GM10266 (cell line): ENCODE measurements at regions not wholly inside any gene's neighbourhood (a gene's known extent, or its start where the extent isn't known, plus 50 kb on each side); places are given as distances from the start of the nearest gene placed in this dataset.
"Not testable (repeated sequence)": the region's sequence is repeated elsewhere in the genome, so short reads cannot be mapped to it uniquely, and the experiment has no call there.

Experiments
- DNase-seq: peaks from one replicate; pipeline ENCODE4 v3.0.0; 2012; ENCODE audit errors: extremely low spot score
- CTCF ChIP-seq: IDR thresholded peaks from 2 replicates; pipeline ENCODE4 v1.5.1; 2012; ENCODE audit warnings: mild to moderate bottlenecking, low read depth; ENCODE audit not compliant: control insufficient read depth, insufficient read depth; ENCODE audit errors: missing control alignments

GRCh38 chr7:136272934-136273333 lies 295.8 kb upstream of the MTPN start:
- no peak for DNase-seq
- no peak for TF ChIP-seq CTCF

DNA sequence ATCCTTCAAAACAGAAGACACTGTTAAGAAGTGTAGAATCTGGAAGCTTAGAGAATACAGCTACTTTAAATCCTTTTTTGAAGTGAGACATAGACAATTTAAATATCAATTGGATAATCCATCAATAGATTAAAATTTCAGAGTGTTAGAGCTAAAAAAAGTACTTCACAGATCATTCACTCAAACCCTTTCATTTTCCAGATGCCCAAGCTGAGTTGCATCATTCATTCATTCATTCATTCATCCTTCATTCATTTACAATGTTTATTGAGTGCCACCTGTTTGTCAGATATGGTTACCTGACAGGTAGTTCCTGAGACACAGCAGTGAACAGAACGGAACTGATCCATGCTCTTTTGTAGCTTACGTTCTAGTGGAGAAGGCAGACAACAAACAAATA lies 290.7 kb upstream of the MTPN start:
- DNase-seq: no peak
- TF ChIP-seq CTCF: no peak

DNA sequence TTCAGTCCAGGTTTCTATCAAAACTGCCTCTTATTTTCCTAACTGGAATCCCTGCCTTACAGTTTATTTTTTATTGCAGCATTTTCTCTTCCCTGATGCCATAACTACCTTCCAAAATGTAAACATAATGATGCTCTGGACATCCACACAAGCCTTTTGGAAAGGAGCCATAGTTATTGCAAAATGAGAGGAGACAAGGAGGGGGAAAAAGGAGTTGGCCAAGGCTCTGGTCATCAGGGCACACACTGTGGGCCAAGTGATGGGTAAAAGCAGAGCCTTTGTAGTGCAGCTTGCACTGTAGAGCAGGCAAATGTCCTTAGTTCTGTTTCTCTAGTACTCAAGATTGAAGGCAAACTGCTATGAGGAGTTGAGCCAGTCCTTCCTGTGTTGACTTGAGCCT lies 289.3 kb upstream of the MTPN start:
- DNase-seq: no peak

DNA sequence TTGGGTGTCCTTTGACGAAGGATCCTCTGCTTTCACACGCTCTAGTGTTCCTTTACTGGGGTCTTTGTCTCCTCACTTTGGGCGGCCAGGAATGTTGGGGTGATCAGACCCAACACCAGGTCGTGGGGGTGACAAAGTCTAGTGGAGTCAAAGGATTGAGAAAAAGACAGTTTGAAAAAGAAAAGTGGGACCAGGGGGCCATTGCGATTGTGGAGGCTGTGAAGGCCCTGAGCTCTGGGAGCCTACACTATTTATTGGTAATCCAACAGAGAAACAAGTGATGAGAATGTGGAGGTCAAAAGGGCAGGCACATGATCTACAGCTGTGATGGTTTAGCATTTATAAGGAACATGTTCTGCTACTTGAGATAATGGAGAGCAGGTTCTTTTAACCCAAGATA lies 287.1 kb upstream of the MTPN start:
- DNase-seq: not testable (repeated sequence)

More for the DNA sequence above, 289.3 kb upstream of the MTPN start:
- TF ChIP-seq CTCF: no peak

- DNase-seq: not testable (repeated sequence)
Measured at GRCh38 chr7:136263112-136263860, 286.1 kb upstream of the MTPN start.

DNA sequence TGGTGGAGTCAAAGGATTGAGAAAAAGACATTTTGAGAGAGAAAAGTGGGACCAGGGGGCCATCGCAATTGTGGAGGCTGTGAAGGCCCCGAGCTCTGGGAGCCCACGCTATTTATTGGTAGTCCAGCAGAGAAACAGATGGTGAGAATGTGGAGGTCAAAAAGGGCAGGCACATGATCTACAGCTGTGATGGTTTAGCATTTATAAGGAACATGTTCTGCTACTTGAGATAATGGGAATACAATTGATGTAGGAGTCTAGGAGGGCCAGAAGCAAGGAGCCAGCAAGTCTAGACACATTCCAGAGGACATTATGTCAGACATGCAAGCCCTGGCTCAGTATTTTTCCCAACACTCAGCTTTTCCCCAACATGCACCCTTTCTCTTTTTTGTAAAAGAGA lies 283.4 kb upstream of the MTPN start:
- not testable (repeated sequence) for DNase-seq

DNA sequence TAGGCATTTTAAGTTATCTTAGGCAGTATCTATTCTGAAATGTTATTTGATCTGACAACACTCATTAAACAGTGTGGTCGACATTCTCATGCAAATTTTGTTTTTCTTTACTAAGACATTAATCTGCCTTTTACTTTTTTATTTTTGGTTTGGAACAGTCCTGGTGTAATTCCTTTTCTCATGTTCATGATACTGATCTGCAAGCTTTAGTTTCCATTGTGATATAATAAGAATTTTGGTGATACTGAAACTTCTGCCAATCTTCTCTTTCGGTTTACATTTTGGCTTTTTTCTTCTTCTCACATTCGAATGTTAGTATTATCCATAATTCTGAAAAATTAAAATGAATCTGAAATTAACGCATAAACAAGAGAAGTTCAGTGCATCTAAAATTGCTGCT lies 281.9 kb upstream of the MTPN start:
- DNase-seq: no peak
- TF ChIP-seq CTCF: no peak

DNA sequence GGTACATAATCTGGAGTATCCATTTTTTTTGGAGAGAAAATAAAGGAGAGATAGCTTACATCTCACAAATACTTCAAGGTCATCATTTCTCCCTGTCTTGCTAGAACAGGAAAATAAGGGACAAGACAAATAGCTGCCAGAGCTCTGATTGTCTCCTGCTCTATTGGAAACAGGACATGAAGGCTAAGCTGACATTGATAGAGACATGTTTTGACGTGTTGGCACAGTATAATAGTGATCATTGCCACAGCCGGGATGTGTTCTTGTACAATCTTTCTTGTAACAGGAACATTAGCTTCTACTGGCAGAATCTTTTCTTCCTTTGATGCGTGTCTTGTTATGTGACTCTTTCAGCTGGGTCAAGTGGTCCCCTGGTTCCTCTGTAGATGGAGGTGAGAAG lies 279.3 kb upstream of the MTPN start:
- DNase-seq: no peak

GRCh38 chr7:136254148-136254547 lies 277.0 kb upstream of the MTPN start:
- no peak for DNase-seq

More for the DNA sequence above, 279.3 kb upstream of the MTPN start:
- no peak for TF ChIP-seq CTCF

More at GRCh38 chr7:136254148-136254547, 277.0 kb upstream of the MTPN start:
- TF ChIP-seq CTCF: no peak
